PC-3 (cell line): ENCODE measurements at regions not wholly inside any gene's neighbourhood (a gene's known extent, or its start where the extent isn't known, plus 50 kb on each side); places are given as distances from the start of the nearest gene placed in this dataset.

Experiments
- ATAC-seq: fragments of 200-7000 bp; cut with Tn5 transposase; 2 replicates; pipeline ENCODE4 v1.9.1; 2020; ENCODE audit warnings: mild to moderate bottlenecking, moderate library complexity
- BruUV-seq: library from RNA; stranded (reverse); fragments of 400-500 nt; replicated peaks from 2 replicates; lab custom pipeline; 2021; lab: Mats Ljungman, UMichigan
- CTCF ChIA-PET: fragments of 300-600 bp; sonication (Branson Sonifier 250); formaldehyde crosslinking; loops from one replicate; lab custom pipeline; 2022; ENCODE audit warnings: antibody characterized with exemption; lab: Charles Lee
- POLR2A ChIA-PET: fragments of 300-600 bp; sonication (Branson Sonifier 250); formaldehyde crosslinking; loops from one replicate; lab custom pipeline; 2022; ENCODE audit warnings: antibody characterized with exemption; ENCODE audit not compliant: unreplicated experiment; lab: Charles Lee
- DNase-seq: peaks from one replicate; pipeline ENCODE4 v3.0.0-alpha.2; 2015
- H2AFZ ChIP-seq: fragments of 300-600 bp; sonication (generic); 2 replicates; pipeline ENCODE4 v1.6.0; 2016; ENCODE audit warnings: antibody characterized with exemption, low read length
- H3F3A ChIP-seq: fragments of 300-600 bp; sonication (generic); one replicate; pipeline ENCODE4 v1.6.0; 2017; ENCODE audit warnings: antibody characterized with exemption, low read length, control low read depth, mild to moderate bottlenecking; ENCODE audit not compliant: unreplicated experiment
- H3K27ac ChIP-seq: fragments of 300-600 bp; sonication (generic); 2 replicates; pipeline ENCODE4 v1.5.1; 2016; ENCODE audit warnings: mild to moderate bottlenecking, low read length
- H3K27me3 ChIP-seq: fragments of 300-600 bp; sonication (generic); 2 replicates; pipeline ENCODE4 v1.6.1; 2016; ENCODE audit warnings: low read length, mixed read lengths
- H3K36me3 ChIP-seq: fragments of 300-600 bp; sonication (generic); 2 replicates; pipeline ENCODE4 v1.6.1; 2016; ENCODE audit warnings: low read depth, mixed run types, low read length, mixed read lengths
- H3K4me1 ChIP-seq: fragments of 300-600 bp; sonication (generic); 2 replicates; pipeline ENCODE4 v1.5.1; 2016; ENCODE audit warnings: low read length; ENCODE audit not compliant: insufficient read depth
- H3K4me2 ChIP-seq: fragments of 300-600 bp; sonication (generic); 2 replicates; pipeline ENCODE4 v1.6.0; 2016; ENCODE audit warnings: low read length
- H3K4me3 ChIP-seq: fragments of 300-600 bp; sonication (generic); 2 replicates; pipeline ENCODE4 v1.5.1; 2016; ENCODE audit warnings: mild to moderate bottlenecking, low read length, mixed read lengths
- H3K79me2 ChIP-seq: fragments of 300-600 bp; sonication (generic); 2 replicates; pipeline ENCODE4 v1.6.1; 2017; ENCODE audit warnings: low read length, mixed read lengths
- H3K9ac ChIP-seq: fragments of 300-600 bp; sonication (generic); 2 replicates; pipeline ENCODE4 v1.6.0; 2016; ENCODE audit warnings: mild to moderate bottlenecking, low read length
- H3K9me2 ChIP-seq: fragments of 300-600 bp; sonication (generic); replicated peaks from 2 replicates; pipeline ENCODE4 v1.6.1; 2016; ENCODE audit warnings: mixed run types, low read length, mixed read lengths
- H3K9me3 ChIP-seq: fragments of 300-600 bp; sonication (generic); 2 replicates; pipeline ENCODE4 v1.6.1; 2016; ENCODE audit warnings: low read length, mixed read lengths
- H4K20me1 ChIP-seq: fragments of 300-600 bp; sonication (generic); 2 replicates; pipeline ENCODE4 v1.6.1; 2016; ENCODE audit warnings: low read length, mixed read lengths
- CTCF ChIP-seq: fragments of 300-600 bp; sonication (generic); conservative IDR thresholded peaks from 2 replicates; pipeline ENCODE4 v1.5.1; 2017; ENCODE audit warnings: antibody characterized with exemption, low read depth, mild to moderate bottlenecking, low read length
- EZH2 ChIP-seq: fragments of 300-600 bp; sonication (generic); IDR thresholded peaks from one replicate; pipeline ENCODE4 v1.6.1; 2017; ENCODE audit warnings: antibody characterized with exemption, mild to moderate bottlenecking, low read length; ENCODE audit not compliant: unreplicated experiment
- EZH2phosphoT487 ChIP-seq: fragments of 300-600 bp; sonication (generic); IDR thresholded peaks from 2 replicates; pipeline ENCODE4 v1.6.1; 2018; ENCODE audit warnings: mild to moderate bottlenecking, antibody characterized with exemption, low read length, borderline replicate concordance
- intact Hi-C: fragments of 100-400 bp; cut with micrococcal nuclease; formaldehyde crosslinking; loops from 2 replicates; pipeline ENCODE4 v1.9.0; 2023

DNA sequence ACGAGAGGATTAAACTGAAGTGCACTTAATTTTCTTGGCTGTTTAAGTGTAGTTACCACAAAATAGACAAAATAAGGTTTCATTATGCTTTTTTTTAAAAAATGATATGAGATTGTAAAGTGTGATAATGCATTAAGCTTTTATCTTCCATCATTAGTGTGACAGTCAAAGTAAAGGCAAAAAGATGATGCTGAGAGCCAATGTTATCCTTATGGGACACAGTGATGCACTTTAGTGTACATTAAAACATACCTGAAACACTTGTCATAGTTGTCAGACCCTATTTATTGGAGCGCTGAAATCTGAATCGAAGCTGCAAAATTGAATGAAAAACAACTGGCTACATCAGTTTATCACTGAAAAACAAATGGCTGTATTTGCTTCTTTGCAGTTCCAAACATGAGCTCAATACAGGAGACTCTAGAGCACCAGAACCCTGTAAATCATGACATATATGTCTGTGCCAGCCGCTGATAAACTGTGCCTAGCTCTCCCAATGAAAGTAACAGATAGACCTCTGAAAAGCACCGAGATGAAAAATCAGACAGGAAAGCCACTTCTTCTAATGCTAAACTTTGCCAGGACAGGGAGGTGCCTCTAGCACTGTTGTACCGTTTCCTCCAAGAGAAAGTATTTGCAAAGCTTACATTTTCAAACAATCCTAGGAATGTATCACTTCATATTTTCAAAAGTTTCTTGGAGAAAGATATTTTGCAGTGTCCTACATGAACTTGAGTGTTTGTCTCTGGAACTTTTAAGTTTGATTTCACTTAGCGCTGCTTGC is 120.7 kb upstream of the TMPRSS15 start:
- Histone ChIP-seq H3K36me3 (no peaks in the 10 kb centered on the region), H3K4me3 (no peak overlapping the region), H3K4me1 (peaks cover 4% of the 10 kb centered on the region; the same call in 1 of the 2 replicates), H3K9me2 (no peaks in the 10 kb centered on the region), H3K27me3 (no peaks in the 10 kb centered on the region), H3K9ac (no peak overlapping the region), H3K27ac (no peak overlapping the region), H3K9me3 (no peaks in the 10 kb centered on the region), H2AFZ (no peak overlapping the region), H3K79me2 (no peaks in the 10 kb centered on the region), H3F3A (no peaks in the 10 kb centered on the region), H3K4me2 (no peak overlapping the region), H4K20me1 (no peaks in the 10 kb centered on the region)
- intact Hi-C loops: loop anchor here (10.0 kb wide), 1 partner anchor 251 kb away; no protein-coding TSS in a partner anchor
- ChIA-PET POLR2A (no interaction called here), CTCF (no interaction called here)
- ATAC-seq (no peak), DNase-seq (no peak)
- no peak for TF ChIP-seq EZH2
- TF ChIP-seq EZH2phosphoT487: no peak
- TF ChIP-seq CTCF: no peak
- no TSS peak for BruUV-seq

- H3F3A ChIP-seq: no peaks in the 10 kb centered on the region
- H3K4me2 ChIP-seq: 0 out of 2 replicates have a peak overlapping the region, but pooled peaks have one; percentile 21
- no peak overlapping the region for H3K9ac ChIP-seq
- H3K36me3 ChIP-seq: no peaks in the 10 kb centered on the region
- no peaks in the 10 kb centered on the region for H3K9me3 ChIP-seq
- no peak overlapping the region for H3K27ac ChIP-seq
- peak; percentile 89 for DNase-seq
- H3K79me2 ChIP-seq: no peaks in the 10 kb centered on the region
- H3K4me1 ChIP-seq: peaks cover 8% of the 10 kb centered on the region; the same call in 1 of the 2 replicates
- no TSS peak for BruUV-seq
- no peak overlapping the region for H3K4me3 ChIP-seq
- ATAC-seq: peak; percentile 98
- no peaks in the 10 kb centered on the region for H3K27me3 ChIP-seq
- no peak overlapping the region for H2AFZ ChIP-seq
- CTCF ChIA-PET: interaction anchor here (0.7 kb wide), 1 partner anchor 381 kb away, joined by 3 read pairs; no protein-coding TSS in a partner anchor
- no peaks in the 10 kb centered on the region for H4K20me1 ChIP-seq
- POLR2A ChIA-PET: no interaction called here
- intact Hi-C loops: loop anchor here (10.0 kb wide), 1 partner anchor 246 kb away; no protein-coding TSS in a partner anchor
- no peak for TF ChIP-seq CTCF
- no peak for TF ChIP-seq EZH2
- TF ChIP-seq EZH2phosphoT487: no peak
- H3K9me2 ChIP-seq: no peaks in the 10 kb centered on the region
These were observed 125.7 kb upstream of the TMPRSS15 start for GRCh38 chr21:18529254-18529653.

- no TSS peak for BruUV-seq
- ChIA-PET POLR2A (no interaction called here), CTCF (no interaction called here)
- intact Hi-C loops: no loop called here
- Histone ChIP-seq H3K27me3 (no peaks in the 10 kb centered on the region), H3K9ac (no peak overlapping the region), H3K36me3 (no peaks in the 10 kb centered on the region), H4K20me1 (no peaks in the 10 kb centered on the region), H3K4me2 (no peak overlapping the region), H2AFZ (no peak overlapping the region), H3K9me2 (no peaks in the 10 kb centered on the region), H3K4me1 (no peaks in the 10 kb centered on the region), H3F3A (no peaks in the 10 kb centered on the region), H3K4me3 (no peak overlapping the region), H3K27ac (no peak overlapping the region), H3K9me3 (no peaks in the 10 kb centered on the region), H3K79me2 (no peaks in the 10 kb centered on the region)
- no peak for TF ChIP-seq EZH2
- TF ChIP-seq CTCF: no peak
- no peak for TF ChIP-seq EZH2phosphoT487
- no peak for ATAC-seq
- no peak for DNase-seq
These were observed 138.5 kb upstream of the TMPRSS15 start for GRCh38 chr21:18542081-18542480.
